K562 (cell line): ENCODE measurements at regions not wholly inside any gene's neighbourhood (a gene's known extent, or its start where the extent isn't known, plus 50 kb on each side); places are given as distances from the start of the nearest gene placed in this dataset.

Experiments
- ATAC-seq: fragments of 200-7000 bp; cut with Tn5 transposase; 3 replicates; pipeline ENCODE4 v1.9.1; 2020; ENCODE audit warnings: moderate library complexity
- BruUV-seq: library from RNA; stranded (reverse); fragments of 400-500 nt; replicated peaks from 2 replicates; lab custom pipeline; 2021; lab: Mats Ljungman, UMichigan
- CTCF ChIA-PET: fragments of 300-600 bp; formaldehyde crosslinking; extraction: SDS; loops from one replicate; lab custom pipeline; 2021; ENCODE audit warnings: low intra/inter-chr PET ratio; lab: Yijun Ruan, JAX
- POLR2A ChIA-PET: fragments of 300-600, 350-650 bp; sonication (Branson Sonifier 250); formaldehyde crosslinking; extraction: SDS; loops from one replicate; lab custom pipeline; 2021; ENCODE audit warnings: antibody characterized with exemption, inconsistent platforms; lab: Yijun Ruan, JAX
- DNase-seq, 4 experiments: peaks; one replicate each; pipeline versions ENCODE4 v3.0.0 to v3.0.0-alpha.2; 2011 to 2018; ENCODE audit warnings: low spot score in 3 of 4, mixed read lengths in 3 of 4; ENCODE audit errors: extremely low read depth in 1 of 4
- FAIRE-seq: peaks from 2 replicates; lab custom pipeline; 2011; peaks lifted over from hg19 to GRCh38; lab: Jason Lieb, UNC
- H2AFZ ChIP-seq: 2 replicates; pipeline ENCODE4 v1.6.0; 2011; ENCODE audit warnings: low read depth, low read length, control low read depth, inconsistent platforms
- H3K27ac ChIP-seq: fragments of 200-600 bp; 3 replicates; pipeline ENCODE4 v1.8.0; 2011; ENCODE audit warnings: low read depth, mild to moderate bottlenecking, control low read depth, inconsistent platforms, low read length, moderate library complexity, mixed read lengths; ENCODE audit errors: extremely low read depth
- H3K27me3 ChIP-seq, 2 experiments: fragments of 300-600 bp in 1 of 2; 2 replicates in 1 of 2; 3 replicates in 1 of 2; pipeline versions ENCODE4 v1.6.0 to v1.8.0; 2011; ENCODE audit warnings: inconsistent platforms in 2 of 2, low read length in 2 of 2, mild to moderate bottlenecking in 1 of 2, mixed read lengths in 1 of 2, moderate library complexity in 1 of 2; ENCODE audit not compliant: control insufficient read depth in 2 of 2, insufficient read depth in 2 of 2
- H3K36me3 ChIP-seq: fragments of 300-600 bp; 3 replicates; pipeline ENCODE4 v1.8.0; 2011; ENCODE audit warnings: mild to moderate bottlenecking, low read length, inconsistent platforms; ENCODE audit not compliant: control insufficient read depth, insufficient read depth
- H3K4me1 ChIP-seq, 2 experiments: fragments of 200-600 bp in 1 of 2; replicated peaks in 1 of 2; 2 replicates in 1 of 2; 3 replicates in 1 of 2; pipeline versions ENCODE4 v1.5.1 to v1.8.0; 2011; ENCODE audit warnings: inconsistent platforms in 2 of 2, low read length in 2 of 2, mild to moderate bottlenecking in 1 of 2, mixed read lengths in 1 of 2, moderate library complexity in 1 of 2; ENCODE audit not compliant: control insufficient read depth in 2 of 2, insufficient read depth in 2 of 2
- H3K4me2 ChIP-seq: 2 replicates; pipeline ENCODE4 v1.6.1; 2011; ENCODE audit warnings: low read length, control low read depth, inconsistent platforms, mixed read lengths; ENCODE audit not compliant: insufficient read depth
- H3K4me3 ChIP-seq: fragments of 200-600 bp; sonication (generic), shearing (Covaris generic); 2 replicates; pipeline ENCODE4 v1.5.1; 2016; ENCODE audit warnings: control low read depth, inconsistent platforms
- H3K79me2 ChIP-seq: fragments of 200-600 bp; 3 replicates; pipeline ENCODE4 v1.8.0; 2011; ENCODE audit warnings: low read length, inconsistent platforms; ENCODE audit not compliant: control insufficient read depth, insufficient read depth
- H3K9ac ChIP-seq, 2 experiments: 2 replicates each; pipeline versions ENCODE4 v1.6.0 to v1.6.1; 2011; ENCODE audit warnings: low read depth in 2 of 2, low read length in 2 of 2, control low read depth in 1 of 2, inconsistent platforms in 1 of 2, mild to moderate bottlenecking in 1 of 2, mixed read lengths in 1 of 2; ENCODE audit not compliant: insufficient read depth in 1 of 2
- H3K9me1 ChIP-seq: one replicate; pipeline ENCODE4 v1.6.0; 2011; ENCODE audit warnings: inconsistent platforms, mild to moderate bottlenecking, low read length, moderate library complexity; ENCODE audit not compliant: control insufficient read depth, insufficient read depth
- H3K9me3 ChIP-seq: replicated peaks from 2 replicates; pipeline ENCODE4 v1.5.1; 2011; ENCODE audit warnings: low read depth, low read length, inconsistent platforms; ENCODE audit not compliant: control insufficient read depth, insufficient read depth
- H4K20me1 ChIP-seq: replicated peaks from 2 replicates; pipeline ENCODE4 v1.6.1; 2011; ENCODE audit warnings: low read length, inconsistent platforms, mixed read lengths; ENCODE audit not compliant: control insufficient read depth, insufficient read depth
- CBX2 ChIP-seq: fragments of 200-600 bp; sonication (generic); IDR thresholded peaks from one replicate; pipeline ENCODE4 v1.6.1; 2012; ENCODE audit warnings: mild to moderate bottlenecking, low read length, inconsistent platforms; ENCODE audit not compliant: insufficient read depth, poor library complexity, severe bottlenecking
- CBX5 ChIP-seq: IDR thresholded peaks from 2 replicates; pipeline ENCODE4 v1.6.1; 2014; ENCODE audit warnings: low read depth, borderline replicate concordance
- EP400 ChIP-seq: fragments of 450-650 bp; IDR thresholded peaks from 2 replicates; pipeline ENCODE4 v1.6.1; 2017; ENCODE audit warnings: antibody characterized with exemption, mild to moderate bottlenecking, moderate library complexity
- ERF ChIP-seq: fragments of 450-650 bp; formaldehyde crosslinking; IDR thresholded peaks from 2 replicates; pipeline ENCODE4 v1.4.0; 2020; ENCODE audit warnings: mild to moderate bottlenecking, mixed read lengths
- FOXO4 ChIP-seq: fragments of 450-650 bp; formaldehyde crosslinking; IDR thresholded peaks from 2 replicates; pipeline ENCODE4 v1.4.0; 2020; ENCODE audit warnings: mild to moderate bottlenecking, moderate library complexity
- FOXP1 ChIP-seq: sonication (generic); formaldehyde crosslinking; IDR thresholded peaks from 2 replicates; pipeline ENCODE4 v1.8.0; 2022; ENCODE audit warnings: mild to moderate bottlenecking, missing genetic modification reagents
- GATAD2B ChIP-seq: fragments of 450-650 bp; IDR thresholded peaks from 2 replicates; pipeline ENCODE4 v1.6.1; 2017; ENCODE audit warnings: mild to moderate bottlenecking, borderline replicate concordance
- JUNB ChIP-seq: fragments of 450-650 bp; formaldehyde crosslinking; conservative IDR thresholded peaks from 2 replicates; pipeline ENCODE4 v1.4.0; 2020; ENCODE audit warnings: mild to moderate bottlenecking
- MITF ChIP-seq: IDR thresholded peaks from 2 replicates; pipeline ENCODE4 v1.6.1; 2014; ENCODE audit warnings: antibody characterized with exemption
- MYBL2 ChIP-seq, 2 experiments: fragments of 450-650 bp in 1 of 2; sonication (generic) in 1 of 2; formaldehyde crosslinking in 1 of 2; IDR thresholded peaks; 2 replicates each; pipeline versions ENCODE4 v1.6.1 to v1.8.1; 2017 to 2022; ENCODE audit warnings: borderline replicate concordance in 1 of 2, inconsistent platforms in 1 of 2, low read depth in 1 of 2, mild to moderate bottlenecking in 1 of 2, missing genetic modification reagents in 1 of 2, moderate library complexity in 1 of 2
- NCOR1 ChIP-seq: fragments of 450-650 bp; IDR thresholded peaks from 2 replicates; pipeline ENCODE4 v1.6.1; 2016; ENCODE audit warnings: mild to moderate bottlenecking, moderate library complexity
- SP2 ChIP-seq: IDR thresholded peaks from 2 replicates; pipeline ENCODE4 v1.6.1; 2011; ENCODE audit warnings: mild to moderate bottlenecking, low read depth, low read length, moderate library complexity; ENCODE audit not compliant: poor library complexity, severe bottlenecking; ENCODE audit errors: extremely low read depth
- SRSF9 ChIP-seq: fragments of 200-400 bp; formaldehyde crosslinking; IDR thresholded peaks from 2 replicates; pipeline ENCODE4 v1.6.1; 2017; ENCODE audit warnings: low read depth, low read length, borderline replicate concordance
- TAF9B ChIP-seq: fragments of 450-650 bp; IDR thresholded peaks from 2 replicates; pipeline ENCODE4 v1.6.1; 2018; ENCODE audit warnings: mild to moderate bottlenecking; ENCODE audit not compliant: partially characterized antibody
- TCF15 ChIP-seq: fragments of 250-450 bp; sonication (Bioruptor Pico); IDR thresholded peaks from 2 replicates; pipeline ENCODE4 v1.8.0; 2022; ENCODE audit warnings: moderate library complexity, mild to moderate bottlenecking, inconsistent platforms
- ZNF133 ChIP-seq: fragments of 250-450 bp; sonication (Bioruptor Pico); IDR thresholded peaks from 2 replicates; pipeline ENCODE4 v1.4.0; 2020; ENCODE audit warnings: mild to moderate bottlenecking
- ZNF436 ChIP-seq: fragments of 250-450, 450-650 bp; sonication (Bioruptor Pico); formaldehyde crosslinking; IDR thresholded peaks from 2 replicates; pipeline ENCODE4 v1.7.0; 2020; ENCODE audit warnings: mild to moderate bottlenecking
- ZNF696 ChIP-seq: fragments of 250-450 bp; sonication (Bioruptor Pico); conservative IDR thresholded peaks from 2 replicates; pipeline ENCODE4 v1.4.0; 2020; ENCODE audit warnings: mild to moderate bottlenecking, moderate library complexity
- WGBS: fragments of 100-300 bp; shearing (Covaris generic); methylation state at CpG from one replicate; pipeline ENCODE4 v1.1.6; 2016; ENCODE audit warnings: low coverage, mixed read lengths; ENCODE audit not compliant: insufficient coverage; ENCODE audit errors: missing lambda C conversion rate; 5-methylcytosine and 5-hydroxymethylcytosine counted together
- in situ Hi-C: fragments of 300-500 bp; cut with MboI; formaldehyde crosslinking; loops from 4 replicates; pipeline ENCODE4 v1.15.0; 2018; ENCODE audit warnings: inconsistent platforms, mixed read lengths
- intact Hi-C: fragments of 100-400 bp; cut with micrococcal nuclease; formaldehyde crosslinking; loops from 2 replicates; pipeline ENCODE4 v1.14.2; 2022

- TF ChIP-seq NCOR1, result no peak
- TF ChIP-seq ERF, result no peak
- TF ChIP-seq ZNF436, result no peak
- TF ChIP-seq TCF15, result no peak
These were observed 116.3 kb upstream of the SFRP2 start (continued) for GRCh38 chr4:153905231-153905630.

GRCh38 chr4:153904011-153904410 is 115.1 kb upstream of the SFRP2 start:
- Histone ChIP-seq H3K9me1 (no peaks in the 10 kb centered on the region), H3K27me3 (0 out of 5 replicates have a peak, but pooled peaks cover 0 to 3% of the 10 kb centered on the region in 2 experiments), H4K20me1 (no peaks in the 10 kb centered on the region), H3K4me2 (no peak overlapping the region), H3K36me3 (no peaks in the 10 kb centered on the region), H2AFZ (no peak overlapping the region), H3K79me2 (no peaks in the 10 kb centered on the region), H3K4me3 (no peak overlapping the region), H3K27ac (no peak overlapping the region), H3K9ac (no peak overlapping the region), H3K9me3 (no peaks in the 10 kb centered on the region), H3K4me1 (no peaks in the 10 kb centered on the region)
- in situ Hi-C loops, result no loop called here
- ChIA-PET CTCF (no interaction called here), POLR2A (no interaction called here)
- no peak for ATAC-seq
- WGBS, result 2% methylated on average over 5 of the region's 5 CpGs
- intact Hi-C loops, result no loop called here
- no peak for FAIRE-seq
- DNase-seq, result no peak
- no TSS peak for BruUV-seq
- TF ChIP-seq SP2 (no peak), EP400 (no peak), CBX2 (no peak), GATAD2B (no peak), JUNB (no peak), ZNF696 (CRISPR knock-in tag) (no peak), MITF (no peak), ZNF133 (CRISPR knock-in tag) (no peak), FOXO4 (CRISPR knock-in tag) (no peak), MYBL2 (IDR thresholded peaks at IDR 0.05; ENCODE audit: low read depth) (no peak), MYBL2 (CRISPR knock-in tag; IDR thresholded peaks at IDR 0.05; ENCODE audit: borderline replicate concordance) (no peak), TAF9B (no peak), SRSF9 (no peak), CBX5 (no peak), FOXP1 (CRISPR knock-in tag) (no peak)
